ENCODE measurements at regions not wholly inside any gene's neighbourhood (a gene's known extent, or its start where the extent isn't known, plus 50 kb on each side); places are given as distances from the start of the nearest gene placed in this dataset.

GRCh38 chr12:70177631-70178030, 65.6 kb upstream of the CNOT2 start:
- TF ChIP-seq CTCF (IDR thresholded peaks at IDR 0.05; ENCODE audit: borderline replicate concordance, extremely low read depth, low read length, poor library complexity, severe bottlenecking) (no peak), EZH2 (IDR thresholded peaks at IDR 0.05; ENCODE audit: borderline replicate concordance, low read depth, low read length, severe bottlenecking) (no peak)

All from DND-41 (cell line).